HG03095 (cell line): ENCODE measurements at regions not wholly inside any gene's neighbourhood (a gene's known extent, or its start where the extent isn't known, plus 50 kb on each side); places are given as distances from the start of the nearest gene placed in this dataset.
"Not testable (repeated sequence)": the region's sequence is repeated elsewhere in the genome, so short reads cannot be mapped to it uniquely, and the experiment has no call there.

ENCODE experiments used
- ATAC-seq: cut with Tn5 transposase; IDR thresholded peaks from one replicate; pipeline ENCODE4 v1.9.1; 2021; ENCODE audit warnings: moderate library complexity; ENCODE audit not compliant: unreplicated experiment

DNA sequence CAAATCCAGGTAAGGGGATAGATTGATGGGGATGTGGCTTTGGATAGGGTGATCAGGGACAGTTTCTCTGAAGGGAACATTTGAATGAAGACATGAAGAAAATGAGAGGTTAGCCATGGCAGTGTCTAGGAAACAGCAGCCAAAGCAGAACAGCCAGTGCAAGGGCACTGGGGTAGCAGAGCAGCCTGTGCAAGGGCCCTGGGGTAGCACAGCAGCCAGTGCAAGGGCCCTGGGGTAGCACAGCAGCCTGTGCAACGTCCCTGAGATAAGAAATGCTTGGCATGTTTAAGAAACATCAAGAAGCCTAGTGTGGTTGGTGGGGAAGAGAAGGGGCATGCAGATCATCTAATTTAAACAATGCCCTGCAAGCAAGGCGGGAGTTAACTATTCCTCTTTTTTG, 128.5 kb downstream of the IRX5 start:
- no peak for ATAC-seq

DNA sequence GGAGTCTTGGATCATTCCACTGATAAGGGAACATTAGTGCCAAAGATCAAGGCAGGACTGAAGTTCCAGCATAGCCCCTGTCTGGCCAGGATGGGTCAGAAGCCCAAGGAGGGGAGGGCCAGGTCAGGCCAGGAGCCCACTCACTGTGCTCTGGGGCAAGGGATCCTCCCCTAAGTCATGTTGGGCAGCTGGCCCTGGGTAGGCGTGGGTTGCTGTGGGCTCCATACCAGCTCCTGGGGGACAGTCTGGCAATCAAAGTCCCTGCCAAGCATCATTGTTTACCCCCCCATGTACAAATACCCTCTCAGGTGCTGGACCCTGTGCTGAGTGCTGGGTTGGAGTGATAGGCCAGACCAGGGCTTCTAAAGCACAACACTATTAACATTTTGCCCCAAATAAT, 130.5 kb downstream of the IRX5 start:
- ATAC-seq, result no peak

DNA sequence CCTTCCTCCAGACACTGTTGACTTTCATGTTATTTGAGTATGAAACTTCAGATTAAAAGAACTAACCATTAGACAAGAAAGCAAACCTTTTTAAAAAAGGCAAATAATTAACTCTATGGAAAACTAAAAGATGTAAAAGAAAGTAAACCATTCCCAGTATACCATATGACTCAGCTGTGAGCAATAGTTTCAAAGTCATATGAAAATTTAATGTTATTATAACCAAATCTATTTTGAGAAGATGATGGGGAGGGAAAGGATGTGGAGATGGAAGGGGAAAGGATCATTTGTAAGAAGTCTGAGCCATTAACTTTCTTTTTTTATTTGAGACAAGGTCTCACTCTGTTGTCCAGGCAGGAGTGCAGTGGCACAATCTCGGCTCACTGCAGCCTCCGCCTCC, 131.8 kb downstream of the IRX5 start:
- ATAC-seq, result no peak

DNA sequence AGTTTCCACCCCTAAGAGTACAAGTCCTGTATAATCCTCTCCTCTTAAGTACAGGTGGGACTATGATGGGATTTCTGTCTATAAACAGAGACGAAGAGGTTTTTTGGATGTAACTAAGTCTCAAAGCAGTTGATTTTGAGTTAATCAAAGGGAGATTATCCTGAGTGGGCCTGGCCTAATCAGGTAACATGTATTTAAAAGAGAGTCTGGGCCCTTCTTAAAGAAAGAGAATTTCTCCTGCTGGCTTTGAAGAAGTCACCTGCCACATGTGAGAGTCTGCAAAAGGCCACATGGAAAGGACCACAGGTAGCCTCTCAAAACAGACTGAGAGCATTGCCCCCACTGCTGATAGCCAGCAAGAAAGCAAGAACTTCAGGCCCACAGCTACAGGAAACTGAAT, 142.3 kb downstream of the IRX5 start:
- ATAC-seq, result no peak

DNA sequence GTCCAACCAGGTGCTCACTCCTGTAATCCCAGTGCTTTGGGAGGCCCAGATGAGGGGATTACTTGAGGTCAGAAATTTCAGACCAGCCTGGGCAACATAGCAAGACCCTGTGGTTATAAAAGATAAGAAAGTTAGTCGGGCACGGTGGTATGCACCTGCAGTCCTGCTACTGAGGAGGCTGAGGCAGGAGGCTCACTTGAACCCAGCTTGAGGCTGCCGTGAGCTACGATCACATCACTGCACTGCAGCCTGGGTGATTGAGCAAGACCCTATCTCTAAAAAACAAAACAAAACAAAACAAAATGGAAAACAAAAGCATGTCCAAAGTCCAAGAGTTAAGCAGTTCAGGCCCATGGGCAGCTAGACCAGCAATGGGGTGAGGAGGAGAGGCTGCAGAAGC, 143.2 kb downstream of the IRX5 start:
- no peak for ATAC-seq

DNA sequence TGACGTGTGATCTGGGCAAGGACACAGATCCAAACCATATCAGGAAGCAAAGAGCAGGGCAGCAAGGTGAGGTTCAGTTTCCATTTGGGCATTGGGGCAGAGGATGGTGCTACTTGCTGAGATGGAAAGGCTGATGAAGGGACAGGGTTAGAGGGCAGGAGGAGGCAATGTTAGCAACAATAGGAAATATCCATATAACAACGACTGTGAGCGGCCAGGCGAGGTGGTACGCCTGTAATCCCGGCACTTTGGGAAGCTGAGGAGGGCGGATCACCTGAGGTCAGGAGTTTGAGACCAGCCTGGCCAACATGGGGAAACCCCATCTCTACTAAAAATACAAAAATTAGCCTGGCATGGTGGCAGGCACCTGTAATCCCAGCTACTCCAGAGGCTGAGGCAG, 144.5 kb downstream of the IRX5 start:
- not testable (repeated sequence) for ATAC-seq

DNA sequence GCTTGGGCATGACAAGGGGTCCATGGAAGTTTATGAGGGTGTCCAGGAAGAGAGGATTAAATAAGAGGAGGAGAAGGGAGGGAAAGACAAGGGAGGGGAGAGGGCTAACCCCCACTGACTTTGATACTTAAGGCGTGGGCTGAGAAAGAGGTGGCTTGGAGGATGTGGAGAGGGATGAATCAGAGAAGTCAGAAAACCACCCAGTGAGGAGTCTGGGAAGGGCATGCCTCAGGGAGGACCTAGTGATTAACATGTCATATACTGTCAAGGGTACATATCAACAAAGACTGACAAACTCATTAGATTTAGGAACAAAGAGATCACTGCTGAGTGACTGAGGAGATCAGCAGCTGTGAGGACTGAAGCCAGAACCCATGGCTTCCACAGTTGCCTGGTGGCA, 145.4 kb downstream of the IRX5 start:
- ATAC-seq, result no peak

DNA sequence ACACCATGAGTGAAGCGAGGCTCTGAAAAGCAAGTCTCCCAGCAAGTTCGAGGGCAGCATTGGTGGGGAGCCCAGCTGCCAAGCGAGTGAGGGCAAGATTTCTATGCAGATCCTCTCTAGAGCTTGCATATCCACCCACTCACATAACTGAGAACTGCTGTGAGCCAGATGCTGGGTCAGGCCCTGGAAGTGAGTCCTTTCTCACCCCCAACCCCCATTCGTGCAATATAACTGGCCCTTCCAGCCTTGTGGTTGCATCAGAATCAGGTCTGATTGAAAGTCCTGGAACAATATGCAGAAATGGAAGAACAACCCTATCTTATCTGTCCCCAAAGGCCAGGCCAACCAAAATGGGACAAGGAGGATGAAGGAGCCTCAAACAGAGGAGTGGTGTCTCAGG, 146.6 kb downstream of the IRX5 start:
- ATAC-seq, result no peak

DNA sequence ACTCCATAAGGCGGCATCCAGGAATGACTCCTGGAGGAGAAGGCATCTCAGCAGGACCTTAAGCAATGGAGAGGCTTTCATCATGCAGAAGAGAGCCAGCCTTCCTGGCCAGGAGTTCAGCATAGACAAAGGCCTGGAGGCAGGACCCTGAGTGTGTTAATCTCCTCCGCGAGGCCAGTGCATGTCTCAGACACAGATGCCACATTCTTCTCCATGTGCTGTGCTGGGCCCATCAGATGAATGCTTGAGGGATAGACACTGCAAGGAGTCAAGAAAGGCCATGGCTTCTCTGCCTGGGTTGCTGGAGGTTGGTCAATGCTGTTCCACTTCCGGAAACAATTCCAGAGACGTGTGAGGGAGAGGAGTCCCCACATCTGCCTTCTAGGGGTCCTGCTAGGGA, 147.5 kb downstream of the IRX5 start:
- no peak for ATAC-seq

DNA sequence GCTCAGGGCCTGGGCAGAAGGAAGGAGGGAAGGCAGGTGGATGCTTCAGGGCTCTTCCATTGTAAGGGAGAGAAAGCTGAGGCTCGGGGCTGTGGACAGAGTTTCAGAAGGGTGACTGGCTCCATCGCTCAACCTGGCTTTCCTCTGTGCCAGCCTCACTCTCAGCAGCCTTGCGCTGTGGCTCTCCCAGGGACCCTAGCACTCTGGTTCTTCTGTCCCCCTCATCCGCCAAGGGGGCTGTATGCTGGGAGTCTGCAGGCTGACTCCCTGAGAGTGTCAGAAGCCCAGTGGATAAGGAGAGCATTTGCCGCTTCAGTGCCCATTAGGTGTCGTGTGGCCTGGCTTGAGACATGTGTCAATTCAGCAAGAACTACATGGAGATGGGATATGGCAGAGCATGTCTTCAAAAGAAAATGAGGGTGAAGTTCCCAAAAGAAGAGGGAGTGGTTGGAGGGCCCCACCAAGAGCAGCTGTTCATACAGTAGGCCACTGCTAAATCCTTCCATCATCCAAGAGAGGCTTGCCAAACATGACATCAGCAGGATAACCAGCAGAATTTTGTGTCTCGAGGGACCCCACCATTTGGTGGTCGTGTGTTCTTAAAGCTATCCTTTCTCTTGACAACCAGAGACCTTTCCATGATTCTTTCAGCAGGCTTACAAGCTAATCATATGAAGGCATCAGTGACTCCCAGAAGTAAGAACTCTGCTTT, 148.2 kb downstream of the IRX5 start:
- no peak for ATAC-seq

DNA sequence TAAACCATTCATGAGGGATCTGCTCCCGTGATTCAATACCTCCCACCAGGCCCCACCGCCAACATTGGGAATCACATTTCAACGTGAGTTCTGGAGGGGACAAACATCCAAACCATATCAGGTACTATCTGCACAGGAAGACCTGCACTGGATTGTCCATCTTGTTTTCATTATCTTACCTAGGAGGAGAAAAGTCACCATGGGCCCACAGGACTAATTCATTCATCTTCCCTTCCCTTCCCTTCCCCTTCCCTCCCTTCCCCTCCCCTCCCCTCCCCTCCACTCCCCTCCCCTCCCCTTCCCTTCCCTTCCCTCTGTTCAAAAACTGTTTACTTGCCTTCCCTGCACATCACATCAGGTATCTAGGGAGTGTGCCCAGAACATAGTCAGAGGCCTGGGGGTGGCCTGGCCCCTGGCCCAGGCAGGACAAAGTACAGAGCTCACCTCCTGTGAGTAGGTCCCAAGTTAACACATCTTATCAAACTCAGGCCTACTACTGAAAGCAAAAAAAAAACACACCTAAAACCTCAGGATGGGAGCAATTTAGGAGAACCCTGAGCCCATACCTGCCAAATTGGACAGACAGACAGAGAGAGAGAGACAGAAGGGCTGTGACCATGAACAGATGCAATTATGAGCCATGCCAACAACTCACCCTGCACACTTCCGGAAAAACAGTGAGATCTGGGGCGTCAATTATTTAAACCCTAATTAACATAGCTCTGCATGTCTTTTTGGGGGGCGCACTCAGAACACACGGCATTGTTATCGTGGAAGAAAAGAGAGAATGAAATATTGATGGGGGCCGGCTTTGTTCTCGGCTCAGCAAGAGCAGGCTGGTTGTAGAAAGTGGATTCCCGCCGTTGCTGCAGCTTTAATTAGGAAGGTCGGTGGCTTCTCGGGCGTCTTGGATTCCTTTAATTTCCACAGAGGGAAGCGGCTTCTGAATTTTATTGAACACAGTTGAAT, 151.2 kb downstream of the IRX5 start:
- ATAC-seq, result no peak

DNA sequence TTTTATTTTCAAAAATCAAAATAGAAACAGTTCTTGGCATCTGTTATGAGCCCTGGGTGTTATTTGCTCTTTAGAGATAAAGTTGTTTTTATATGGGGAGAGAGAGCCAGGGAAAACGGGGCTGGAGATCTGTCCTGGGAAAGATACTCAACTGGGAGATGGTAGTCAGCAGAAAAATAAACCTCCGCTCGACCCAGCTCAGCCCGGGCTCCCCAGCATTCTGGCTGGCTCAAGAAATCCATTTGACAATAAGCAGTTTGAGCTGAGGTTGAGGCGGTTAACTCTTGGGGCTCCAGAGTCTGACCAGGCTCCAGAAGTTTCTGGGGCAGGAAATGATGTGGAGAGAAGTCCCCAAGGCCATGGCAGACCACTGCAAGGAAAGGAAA, 151.9 kb downstream of the IRX5 start:
- ATAC-seq, result no peak

DNA sequence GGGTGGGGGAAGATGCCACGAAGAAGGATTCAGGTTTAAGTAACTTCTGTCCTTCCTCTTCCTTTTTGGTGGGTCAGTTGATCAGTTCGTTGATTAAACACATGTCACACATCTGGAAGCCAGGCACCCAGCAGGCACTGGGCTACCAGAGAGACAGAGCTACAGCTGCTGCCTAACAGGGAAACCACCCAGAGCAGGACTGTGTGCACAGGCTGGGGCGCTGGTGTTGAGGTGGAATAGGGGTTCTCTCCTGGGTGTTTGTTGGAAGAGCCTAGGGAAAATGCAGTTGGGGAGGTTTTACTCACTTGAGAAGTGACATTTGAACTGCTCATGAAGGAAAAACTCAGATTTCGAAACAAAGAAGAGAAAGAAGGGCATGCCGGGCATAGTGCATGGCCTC, 152.4 kb downstream of the IRX5 start:
- ATAC-seq, result no peak

DNA sequence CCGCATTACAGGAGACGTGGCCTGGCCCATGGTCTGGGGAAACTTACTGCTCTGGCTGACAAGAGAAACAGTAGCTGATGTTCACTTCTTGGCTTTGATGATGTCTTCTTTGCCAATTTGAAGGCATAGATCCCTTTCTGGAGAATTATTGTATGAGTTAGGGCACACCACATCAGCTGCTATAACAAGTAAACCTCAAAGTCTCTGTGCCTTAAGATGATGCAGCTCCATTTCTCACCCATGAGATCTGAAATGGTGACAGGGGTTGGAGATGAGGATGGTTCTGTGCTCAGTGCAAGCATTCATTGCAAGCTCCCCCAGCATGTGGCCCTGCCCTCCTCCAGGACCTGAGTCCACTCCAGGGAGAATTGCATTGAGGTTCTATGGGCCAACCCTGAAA, 157.4 kb downstream of the IRX5 start:
- ATAC-seq, result no peak

DNA sequence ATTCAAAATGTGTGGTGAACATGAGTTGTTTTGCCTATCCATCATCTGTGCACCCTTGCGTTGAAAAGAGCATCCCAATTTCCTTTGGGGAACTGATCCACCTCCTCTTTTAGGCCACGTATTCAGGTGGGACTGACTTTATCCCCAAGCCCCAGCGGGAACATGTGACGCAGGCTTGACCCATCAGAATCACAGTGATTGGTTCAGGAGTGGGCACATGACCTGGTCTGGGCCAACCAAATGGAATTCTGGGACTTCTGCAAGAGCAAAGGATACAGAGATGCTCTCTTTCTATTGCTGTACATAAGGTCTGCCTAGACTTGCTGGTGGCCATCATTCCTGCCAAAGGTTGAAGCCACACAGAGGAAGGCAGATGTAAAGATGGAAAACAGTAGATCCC, 158.9 kb downstream of the IRX5 start:
- ATAC-seq, result no peak

DNA sequence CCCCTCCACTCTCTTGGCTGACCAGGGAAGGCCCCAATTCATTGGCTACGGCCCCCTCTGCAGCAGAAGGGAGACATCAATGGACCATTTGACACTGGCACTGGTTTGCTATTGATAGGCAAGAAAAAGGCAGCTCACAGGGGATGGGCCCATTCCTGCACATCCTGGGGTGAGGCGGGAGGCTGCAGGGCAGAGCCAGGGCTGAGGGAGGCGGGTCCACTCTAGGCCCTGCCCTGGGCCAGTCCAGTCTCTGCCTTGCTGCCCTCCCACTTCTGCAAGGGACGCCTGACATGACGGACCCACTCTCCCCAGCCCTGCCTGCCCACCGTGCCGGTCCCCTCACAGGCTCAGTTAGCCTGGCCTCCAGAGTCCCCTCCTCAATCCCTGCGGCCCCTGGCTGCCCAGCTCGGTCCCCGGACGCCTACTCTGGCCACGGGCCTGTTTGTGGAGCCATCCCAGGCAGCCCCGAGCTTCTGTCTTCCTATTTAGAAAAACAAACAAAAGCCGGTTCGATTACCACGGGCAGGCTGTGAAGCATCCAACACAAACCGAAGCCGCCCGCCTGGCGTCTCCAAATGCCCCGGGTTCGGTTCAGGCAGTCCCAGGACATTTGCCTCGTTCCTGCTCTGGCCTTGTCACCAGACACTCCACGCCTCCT, 160.7 kb downstream of the IRX5 start:
- no peak for ATAC-seq

DNA sequence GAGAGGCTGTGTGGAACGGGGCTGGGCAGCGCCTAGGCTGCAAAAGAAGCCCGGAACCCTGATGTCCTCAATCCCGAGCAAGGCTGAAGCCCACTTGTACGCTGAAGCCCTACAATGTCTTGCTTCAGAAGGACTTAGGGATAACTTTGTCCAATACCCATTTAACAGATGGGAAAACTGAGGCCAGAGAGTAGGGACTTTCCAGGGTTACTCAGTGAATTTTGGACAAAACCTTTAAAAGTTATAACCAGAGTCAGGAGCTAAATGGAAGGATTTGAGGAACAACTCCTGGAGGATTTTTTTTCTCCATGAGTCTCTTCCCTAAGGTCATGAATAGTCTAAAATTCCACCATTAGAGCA, 161.2 kb downstream of the IRX5 start:
- no peak for ATAC-seq

DNA sequence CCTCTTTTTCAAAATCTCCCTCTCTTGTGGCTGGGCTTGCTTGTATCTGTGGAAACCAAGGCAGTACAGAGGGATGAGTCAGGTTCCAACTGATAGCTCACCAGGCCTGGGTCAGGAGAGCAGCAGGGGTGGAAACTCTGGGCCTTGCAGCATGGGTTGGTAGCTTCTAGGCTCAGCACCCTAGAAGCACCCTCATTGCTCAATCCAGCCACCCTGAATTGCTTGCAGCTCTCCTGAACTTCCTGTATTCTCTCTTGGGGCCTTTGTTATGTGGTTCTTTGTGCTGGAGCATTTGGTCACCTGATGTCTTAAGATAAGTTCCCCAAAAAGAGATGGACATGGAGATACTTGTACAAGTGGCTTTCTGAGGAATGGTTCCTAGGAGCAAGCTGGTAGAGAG, 169.4 kb downstream of the IRX5 start:
- ATAC-seq, result no peak

DNA sequence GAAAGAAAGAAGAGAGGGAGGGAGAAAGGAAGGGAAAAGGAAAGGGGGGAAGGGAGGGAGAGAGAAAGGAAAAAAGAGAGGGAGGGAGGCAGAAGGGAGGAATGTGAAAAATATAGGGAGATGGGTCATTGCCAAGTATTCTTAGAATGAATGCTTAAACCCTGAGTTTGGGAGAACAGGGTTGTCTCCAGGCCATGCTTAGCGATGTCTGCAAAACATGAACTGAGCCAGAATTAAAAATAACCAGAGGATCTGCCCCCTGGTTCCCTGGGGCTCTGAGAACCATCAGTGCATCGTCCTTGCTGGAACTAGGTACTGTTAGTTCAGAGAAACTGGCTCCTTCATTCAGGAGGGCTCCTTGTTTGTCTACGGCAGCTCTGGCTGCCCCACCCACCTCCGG, 170.4 kb downstream of the IRX5 start:
- no peak for ATAC-seq

DNA sequence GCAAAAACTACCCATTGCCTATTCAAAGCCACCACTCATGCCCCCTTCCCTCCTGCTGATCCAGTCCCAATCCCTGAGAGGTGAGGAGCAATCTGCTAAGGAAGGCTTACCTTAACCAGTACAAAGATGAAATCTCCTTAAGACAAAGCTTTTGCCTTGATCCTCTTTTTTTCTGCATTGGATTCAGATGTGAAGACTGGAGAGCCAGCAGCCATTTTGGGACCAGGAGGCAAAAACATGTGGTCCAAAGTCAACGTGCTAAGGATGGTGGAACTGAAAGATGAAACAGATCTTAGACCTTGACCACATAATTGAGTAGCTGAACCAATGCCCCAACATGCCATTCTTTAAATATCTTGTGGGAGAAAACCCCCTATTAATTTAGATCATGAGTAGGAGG, 171.4 kb downstream of the IRX5 start:
- no peak for ATAC-seq

DNA sequence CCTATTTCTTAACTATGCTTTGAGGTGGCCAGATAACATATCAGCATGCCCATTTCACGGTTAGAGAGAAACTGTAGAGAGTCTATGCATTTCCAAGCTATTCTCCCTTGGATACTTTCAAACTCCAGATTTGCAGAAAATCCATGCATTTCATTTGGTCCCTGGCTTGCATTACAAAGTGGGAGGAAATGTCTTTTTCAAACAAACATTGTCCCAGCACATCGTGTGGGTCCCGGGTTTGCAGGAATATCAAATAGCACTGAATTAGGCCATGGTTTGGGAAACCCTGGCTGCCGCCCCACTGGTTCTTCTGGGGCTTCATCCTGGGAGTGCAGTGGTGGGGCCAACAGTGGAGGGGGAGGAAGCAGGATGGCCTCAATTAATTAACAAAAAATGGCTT, 171.9 kb downstream of the IRX5 start:
- ATAC-seq, result no peak

DNA sequence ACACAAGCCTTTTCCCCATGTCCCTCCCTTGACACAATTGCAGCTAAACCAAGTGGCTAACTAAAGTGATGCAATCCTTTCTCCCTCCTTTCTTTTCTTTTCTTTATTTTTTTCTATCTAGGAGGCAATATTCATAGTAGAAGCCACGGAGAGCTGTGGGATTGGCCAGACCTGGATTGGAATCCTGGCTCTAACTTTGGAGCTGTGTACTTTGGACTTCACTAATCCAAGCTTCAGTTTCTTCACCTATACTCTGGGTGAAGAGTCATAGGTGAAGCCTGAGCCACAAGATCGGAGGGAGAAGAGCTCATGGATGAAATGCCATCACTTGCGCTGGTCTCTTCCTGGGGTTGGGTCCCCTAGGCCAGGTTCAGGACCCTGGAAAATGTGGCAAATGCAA, 177.2 kb downstream of the IRX5 start:
- no peak for ATAC-seq
